ENCODE measurements at regions not wholly inside any gene's neighbourhood (a gene's known extent, or its start where the extent isn't known, plus 50 kb on each side); places are given as distances from the start of the nearest gene placed in this dataset.

DNA sequence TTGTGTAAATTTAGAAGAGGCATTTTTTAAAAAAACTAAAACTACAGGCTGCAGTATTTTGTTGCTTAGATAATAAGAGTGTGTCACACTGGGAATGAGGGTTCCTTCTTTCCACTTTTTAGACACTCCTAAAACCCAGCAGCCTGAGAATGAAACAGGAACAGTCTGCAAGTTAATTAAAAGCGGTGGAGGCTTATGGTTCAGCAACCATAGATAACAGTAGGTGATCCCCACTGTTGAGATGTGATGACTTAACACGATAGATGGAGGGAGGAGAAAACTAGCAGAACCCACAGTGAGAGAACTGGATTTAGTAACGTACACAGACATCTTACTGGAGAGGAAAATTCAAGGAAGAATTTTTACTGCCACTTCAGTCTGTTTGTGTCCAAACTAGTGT is 767.3 kb downstream of the C4orf33 start:
- no peak for TF ChIP-seq POLR2A (IDR thresholded peaks at IDR 0.05)
- TF ChIP-seq, protein P1, sequence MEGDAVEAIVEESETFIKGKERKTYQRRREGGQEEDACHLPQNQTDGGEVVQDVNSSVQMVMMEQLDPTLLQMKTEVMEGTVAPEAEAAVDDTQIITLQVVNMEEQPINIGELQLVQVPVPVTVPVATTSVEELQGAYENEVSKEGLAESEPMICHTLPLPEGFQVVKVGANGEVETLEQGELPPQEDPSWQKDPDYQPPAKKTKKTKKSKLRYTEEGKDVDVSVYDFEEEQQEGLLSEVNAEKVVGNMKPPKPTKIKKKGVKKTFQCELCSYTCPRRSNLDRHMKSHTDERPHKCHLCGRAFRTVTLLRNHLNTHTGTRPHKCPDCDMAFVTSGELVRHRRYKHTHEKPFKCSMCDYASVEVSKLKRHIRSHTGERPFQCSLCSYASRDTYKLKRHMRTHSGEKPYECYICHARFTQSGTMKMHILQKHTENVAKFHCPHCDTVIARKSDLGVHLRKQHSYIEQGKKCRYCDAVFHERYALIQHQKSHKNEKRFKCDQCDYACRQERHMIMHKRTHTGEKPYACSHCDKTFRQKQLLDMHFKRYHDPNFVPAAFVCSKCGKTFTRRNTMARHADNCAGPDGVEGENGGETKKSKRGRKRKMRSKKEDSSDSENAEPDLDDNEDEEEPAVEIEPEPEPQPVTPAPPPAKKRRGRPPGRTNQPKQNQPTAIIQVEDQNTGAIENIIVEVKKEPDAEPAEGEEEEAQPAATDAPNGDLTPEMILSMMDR (IDR thresholded peaks at IDR 0.05), result no peak
